Pancreas (tissue), 10 donors: ENCODE measurements at regions not wholly inside any gene's neighbourhood (a gene's known extent, or its start where the extent isn't known, plus 50 kb on each side); places are given as distances from the start of the nearest gene placed in this dataset.

ENCODE experiments used
- ATAC-seq, 4 donors: fragments of 200-7000 bp; cut with Tn5 transposase; one replicate each; pipeline versions ENCODE4 v1.8.0 to v1.9.1; 2020; ENCODE audit warnings: mild to moderate bottlenecking in 4 of 4, moderate library complexity in 4 of 4
- DNase-seq, 6 donors: peaks; one replicate each; pipeline ENCODE4 v3.0.0-alpha.2; 2020
- FAIRE-seq: peaks from 2 replicates; lab custom pipeline; 2012; peaks lifted over from hg19 to GRCh38; lab: Jason Lieb, UNC
- H3K27ac ChIP-seq, 4 donors: fragments of 200-600 bp; sonication (generic); 1 replicate in 3 of 4; 2 replicates in 1 of 4; pipeline versions ENCODE4 v1.5.0 to v1.8.0; 2020
- H3K27me3 ChIP-seq, 4 donors: fragments of 200-600 bp; one replicate each; pipeline ENCODE4 v1.8.0; 2021
- H3K36me3 ChIP-seq, 3 donors: fragments of 200-600 bp; sonication (generic) in 1 of 3; one replicate each; pipeline versions ENCODE4 v1.5.0 to v1.8.0; 2020 to 2021
- H3K4me1 ChIP-seq, 3 donors: fragments of 200-600 bp; one replicate each; pipeline ENCODE4 v1.8.0; 2021
- H3K4me3 ChIP-seq, 4 donors: fragments of 200-600 bp; sonication (generic) in 2 of 4; one replicate each; pipeline versions ENCODE4 v1.5.0 to v1.8.0; 2020 to 2021
- H3K9me3 ChIP-seq, 4 donors: fragments of 200-600 bp; one replicate each; pipeline ENCODE4 v1.8.0; 2021
- CTCF ChIP-seq, 4 donors: fragments of 200-600 bp; sonication (generic) in 3 of 4; IDR thresholded peaks; one replicate each; pipeline versions ENCODE4 v1.5.0 to v1.8.0; 2021; ENCODE audit warnings: antibody characterized with exemption in 4 of 4
- WGBS, 2 donors: extraction: QIAGEN DNeasy Blood & Tissue Kit; methylation state at CpG; one replicate each; pipeline ENCODE4 v1.1.7; 2013; 5-methylcytosine and 5-hydroxymethylcytosine counted together
- intact Hi-C, 3 donors: fragments of 100-400 bp; cut with DNase I; formaldehyde crosslinking; loops; one replicate each; pipeline versions ENCODE4 v1.11.1 to v1.14.2; 2022
- donor health status: healthy with polysubstance abuse.
- donor health status: DM: no; HTN: no; CAD: no; lungs with moderate emphysema.
- donor health status: DM: no; HTN: no; CAD: no.
- donor health status: control.
- donor health status: control.
- donor health status: Bipolar disorder and iron deficiency.
- donor health status: DM: yes; HTN: yes; CAD: no.
- donor health status: DM: no; HTN: no; CAD: no.
- donor health status: DM: no; HTN: no; CAD: no.
- donor health status: DM: yes; HTN: yes; CAD: no.

GRCh38 chr2:58957188-58957840, 716.2 kb upstream of the FANCL start:
- intact Hi-C loops, result no loop called here
- no peaks in the 10 kb centered on the region for H3K9me3 ChIP-seq
- 59 to 61% methylated on average over 4 of the region's 4 CpGs for WGBS, 2 donors
- FAIRE-seq (no peak), ATAC-seq (no peak), DNase-seq (no peak)
- no peak overlapping the region for H3K4me3 ChIP-seq
- no peaks in the 10 kb centered on the region for H3K27me3 ChIP-seq
- H3K27ac ChIP-seq, result no peak overlapping the region
- no peaks in the 10 kb centered on the region for H3K4me1 ChIP-seq
- H3K36me3 ChIP-seq, result no peaks in the 10 kb centered on the region
- no peak for TF ChIP-seq CTCF (IDR thresholded peaks at IDR 0.05)

GRCh38 chr2:58954880-58955385, 713.8 kb upstream of the FANCL start:
- 48 to 52% methylated on average over 11 of the region's 11 CpGs for WGBS, 2 donors
- Histone ChIP-seq H3K27ac (no peak overlapping the region), H3K4me1 (no peaks in the 10 kb centered on the region), H3K9me3 (no peaks in the 10 kb centered on the region), H3K4me3 (no peak overlapping the region), H3K27me3 (no peaks in the 10 kb centered on the region), H3K36me3 (no peaks in the 10 kb centered on the region)
- no peak for TF ChIP-seq CTCF (IDR thresholded peaks at IDR 0.05)
- no peak for ATAC-seq
- no peak for FAIRE-seq
- intact Hi-C loops, result no loop called here
- no peak for DNase-seq

GRCh38 chr2:58951722-58952121, 710.6 kb upstream of the FANCL start:
- TF ChIP-seq CTCF (IDR thresholded peaks at IDR 0.05), result no peak
- no peaks in the 10 kb centered on the region for H3K4me1 ChIP-seq
- FAIRE-seq (no peak), ATAC-seq (no peak), DNase-seq (no peak)
- WGBS, 2 donors, result 55 to 70% methylated on average over 3 of the region's 3 CpGs
- no peak overlapping the region for H3K4me3 ChIP-seq
- no peaks in the 10 kb centered on the region for H3K27me3 ChIP-seq
- no peaks in the 10 kb centered on the region for H3K9me3 ChIP-seq
- no peaks in the 10 kb centered on the region for H3K36me3 ChIP-seq
- H3K27ac ChIP-seq, result no peak overlapping the region
- intact Hi-C loops, result no loop called here

GRCh38 chr2:58950795-58951462, 709.8 kb upstream of the FANCL start:
- H3K9me3 ChIP-seq, result no peaks in the 10 kb centered on the region
- no peak for TF ChIP-seq CTCF (IDR thresholded peaks at IDR 0.05)
- no peaks in the 10 kb centered on the region for H3K4me1 ChIP-seq
- ATAC-seq (no peak), DNase-seq (no peak), FAIRE-seq (no peak)
- no peaks in the 10 kb centered on the region for H3K27me3 ChIP-seq
- intact Hi-C loops, result no loop called here
- H3K4me3 ChIP-seq, result no peak overlapping the region
- no peaks in the 10 kb centered on the region for H3K36me3 ChIP-seq
- H3K27ac ChIP-seq, result no peak overlapping the region
- WGBS, 2 donors, result 71 to 73% methylated on average over 4 of the region's 4 CpGs

GRCh38 chr2:58939388-58939787, 698.3 kb upstream of the FANCL start:
- no peak for DNase-seq
- no peaks in the 10 kb centered on the region for H3K36me3 ChIP-seq
- intact Hi-C loops, result no loop called here
- no peaks in the 10 kb centered on the region for H3K9me3 ChIP-seq
- ATAC-seq, result no peak
- TF ChIP-seq CTCF (IDR thresholded peaks at IDR 0.05), result no peak
- no peak overlapping the region for H3K4me3 ChIP-seq
- no peaks in the 10 kb centered on the region for H3K27me3 ChIP-seq
- no peak overlapping the region for H3K27ac ChIP-seq
- no peaks in the 10 kb centered on the region for H3K4me1 ChIP-seq
- no peak for FAIRE-seq
